ENCODE measurements at regions not wholly inside any gene's neighbourhood (a gene's known extent, or its start where the extent isn't known, plus 50 kb on each side); places are given as distances from the start of the nearest gene placed in this dataset.

DNA sequence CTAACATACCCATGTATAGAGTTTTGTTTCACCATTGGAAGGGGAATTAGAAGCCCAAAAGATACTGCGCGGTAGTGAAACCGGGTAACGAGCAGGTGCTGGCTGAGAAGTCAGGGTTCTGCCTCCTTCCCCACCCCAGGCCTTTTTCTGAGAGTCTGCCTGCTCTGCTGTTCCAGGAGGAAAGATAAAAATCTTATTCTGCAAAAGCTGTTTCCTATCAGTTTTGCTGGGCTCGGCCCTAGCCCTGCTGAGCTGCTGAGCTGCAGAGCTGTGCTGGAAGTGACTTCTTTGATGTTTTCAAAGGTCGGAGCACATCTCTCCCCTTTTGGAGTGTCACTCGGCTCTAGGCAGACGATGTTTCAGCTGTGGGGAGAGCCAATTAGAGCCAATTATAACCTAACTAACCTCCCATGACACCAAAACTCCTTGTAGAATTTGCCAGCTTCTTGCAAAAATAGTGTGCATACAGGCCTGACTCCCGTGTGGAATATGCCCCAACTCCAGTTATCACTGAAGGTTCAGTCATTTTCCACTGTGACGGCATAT, 59.4 kb downstream of the SPATA19 start:
- TF ChIP-seq, protein P1, sequence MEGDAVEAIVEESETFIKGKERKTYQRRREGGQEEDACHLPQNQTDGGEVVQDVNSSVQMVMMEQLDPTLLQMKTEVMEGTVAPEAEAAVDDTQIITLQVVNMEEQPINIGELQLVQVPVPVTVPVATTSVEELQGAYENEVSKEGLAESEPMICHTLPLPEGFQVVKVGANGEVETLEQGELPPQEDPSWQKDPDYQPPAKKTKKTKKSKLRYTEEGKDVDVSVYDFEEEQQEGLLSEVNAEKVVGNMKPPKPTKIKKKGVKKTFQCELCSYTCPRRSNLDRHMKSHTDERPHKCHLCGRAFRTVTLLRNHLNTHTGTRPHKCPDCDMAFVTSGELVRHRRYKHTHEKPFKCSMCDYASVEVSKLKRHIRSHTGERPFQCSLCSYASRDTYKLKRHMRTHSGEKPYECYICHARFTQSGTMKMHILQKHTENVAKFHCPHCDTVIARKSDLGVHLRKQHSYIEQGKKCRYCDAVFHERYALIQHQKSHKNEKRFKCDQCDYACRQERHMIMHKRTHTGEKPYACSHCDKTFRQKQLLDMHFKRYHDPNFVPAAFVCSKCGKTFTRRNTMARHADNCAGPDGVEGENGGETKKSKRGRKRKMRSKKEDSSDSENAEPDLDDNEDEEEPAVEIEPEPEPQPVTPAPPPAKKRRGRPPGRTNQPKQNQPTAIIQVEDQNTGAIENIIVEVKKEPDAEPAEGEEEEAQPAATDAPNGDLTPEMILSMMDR (IDR thresholded peaks at IDR 0.05 in 8 of 11, conservative IDR thresholded peaks at IDR 0.05 in 3 of 11), result no peak
- no peak for TF ChIP-seq POLR2AphosphoS5 (IDR thresholded peaks at IDR 0.05)
